ENCODE measurements at regions not wholly inside any gene's neighbourhood (a gene's known extent, or its start where the extent isn't known, plus 50 kb on each side); places are given as distances from the start of the nearest gene placed in this dataset.

- TF ChIP-seq POLR2A (IDR thresholded peaks at IDR 0.05) (no peak), CTCF (IDR thresholded peaks at IDR 0.05) (no peak)
Observed at GRCh38 chr18:8882632-8883408, 177.5 kb downstream of the MTCL1 start.
